GM12891 (cell line): ENCODE measurements at regions not wholly inside any gene's neighbourhood (a gene's known extent, or its start where the extent isn't known, plus 50 kb on each side); places are given as distances from the start of the nearest gene placed in this dataset.
"Not testable (repeated sequence)": the region's sequence is repeated elsewhere in the genome, so short reads cannot be mapped to it uniquely, and the experiment has no call there.

ENCODE experiments used
- DNase-seq: peaks from one replicate; pipeline ENCODE4 v3.0.0; 2011; ENCODE audit warnings: low spot score; ENCODE audit not compliant: insufficient read length
- FAIRE-seq: peaks from 2 replicates; lab custom pipeline; 2011; peaks lifted over from hg19 to GRCh38; lab: Jason Lieb, UNC
- PAX5 ChIP-seq: IDR thresholded peaks from 2 replicates; pipeline ENCODE4 v1.6.1; 2011; ENCODE audit warnings: low read length, moderate library complexity, mild to moderate bottlenecking; ENCODE audit not compliant: insufficient read depth, severe bottlenecking
- POLR2A ChIP-seq: IDR thresholded peaks from 2 replicates; pipeline ENCODE4 v1.6.1; 2011; ENCODE audit warnings: low read depth, low read length, control low read depth
- POLR2AphosphoS5 ChIP-seq: IDR thresholded peaks from 2 replicates; pipeline ENCODE4 v1.6.1; 2011; ENCODE audit warnings: low read depth, low read length, control low read depth
- POU2F2 ChIP-seq: IDR thresholded peaks from 2 replicates; pipeline ENCODE4 v1.6.1; 2011; ENCODE audit warnings: low read depth, mild to moderate bottlenecking, control low read depth, low read length, moderate library complexity
- SPI1 ChIP-seq: IDR thresholded peaks from 2 replicates; pipeline ENCODE4 v1.6.1; 2011; ENCODE audit warnings: low read depth, low read length, control low read depth
- TAF1 ChIP-seq: IDR thresholded peaks from 2 replicates; pipeline ENCODE4 v1.6.1; 2011; ENCODE audit warnings: low read depth, low read length, control low read depth

DNA sequence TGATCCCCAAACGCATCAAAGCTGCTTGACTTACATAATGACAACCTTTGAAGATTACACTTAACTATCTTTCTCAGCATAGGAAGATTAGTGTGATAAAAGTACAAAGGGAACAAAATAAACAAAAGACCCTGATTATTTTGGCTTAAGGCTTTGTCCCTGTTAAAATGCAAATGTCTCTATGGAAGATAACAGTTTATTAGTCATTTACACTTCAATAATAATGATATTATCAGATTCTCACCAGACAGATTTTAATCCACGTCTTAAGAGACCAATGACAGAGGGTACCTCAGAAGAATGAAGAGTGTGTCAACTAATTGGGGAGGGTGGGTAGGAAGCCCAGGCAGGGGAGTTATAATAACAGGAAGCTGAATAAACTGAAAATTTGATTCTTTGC is 510.4 kb upstream of the PTBP2 start:
- no peak for TF ChIP-seq TAF1
- no peak for TF ChIP-seq POLR2A
- no peak for TF ChIP-seq SPI1
- no peak for TF ChIP-seq POLR2AphosphoS5
- no peak for TF ChIP-seq POU2F2
- TF ChIP-seq PAX5, result no peak
- no peak for FAIRE-seq
- no peak for DNase-seq

- FAIRE-seq (no peak), DNase-seq (no peak)
- TF ChIP-seq POLR2A (no peak), SPI1 (no peak), TAF1 (no peak), POLR2AphosphoS5 (no peak), PAX5 (no peak), POU2F2 (no peak)
These were observed 506.6 kb upstream of the PTBP2 start for GRCh38 chr1:96214982-96215381.

DNA sequence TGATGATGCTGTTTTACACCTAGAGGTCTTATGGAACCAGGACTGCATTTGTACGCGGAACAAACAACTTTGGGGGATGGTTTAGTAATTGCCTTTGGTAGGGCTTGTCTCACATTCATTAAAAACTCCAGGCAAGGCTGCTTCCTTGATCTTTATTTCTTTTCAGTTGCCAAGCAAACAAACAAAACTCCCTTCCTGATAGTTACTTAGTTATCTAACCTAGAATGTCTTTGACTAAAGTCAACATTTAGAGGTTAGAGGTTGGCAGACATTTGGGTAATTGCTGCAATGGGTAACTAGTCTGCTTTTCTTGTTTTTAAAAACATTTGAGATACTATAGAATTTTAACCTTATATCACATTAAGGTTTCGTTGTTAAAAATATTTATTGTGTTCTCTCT is 500.9 kb upstream of the PTBP2 start:
- DNase-seq, result no peak
- no peak for FAIRE-seq
- TF ChIP-seq POLR2AphosphoS5, result no peak
- no peak for TF ChIP-seq POLR2A
- TF ChIP-seq POU2F2, result no peak
- no peak for TF ChIP-seq PAX5
- no peak for TF ChIP-seq TAF1
- TF ChIP-seq SPI1, result no peak

DNA sequence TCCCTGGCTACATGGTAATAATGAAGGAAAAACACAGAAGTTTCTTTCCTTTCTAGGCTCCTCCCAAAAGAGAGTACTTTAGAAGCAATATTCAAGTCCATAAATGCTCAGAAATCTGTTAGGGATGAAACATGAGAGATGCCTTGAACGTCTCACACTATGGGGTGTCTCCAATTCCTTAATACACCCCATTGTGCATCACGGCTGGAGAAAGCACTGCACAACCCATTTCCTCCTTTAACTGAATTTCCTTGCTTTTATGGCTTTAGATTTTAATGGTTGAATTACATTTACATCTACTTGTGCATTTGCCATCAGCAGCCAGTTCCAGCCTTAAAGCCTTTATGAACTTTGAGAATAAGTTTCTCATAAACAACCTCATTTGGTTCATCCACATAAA is 498.9 kb upstream of the PTBP2 start:
- DNase-seq (no peak), FAIRE-seq (no peak)
- TF ChIP-seq SPI1, result no peak
- TF ChIP-seq PAX5, result no peak
- TF ChIP-seq POLR2A, result no peak
- TF ChIP-seq POLR2AphosphoS5, result no peak
- no peak for TF ChIP-seq TAF1
- no peak for TF ChIP-seq POU2F2

GRCh38 chr1:96224229-96224628 is 497.4 kb upstream of the PTBP2 start:
- not testable (repeated sequence) for DNase-seq, FAIRE-seq

- TF ChIP-seq POLR2AphosphoS5 (no peak), POU2F2 (no peak), SPI1 (no peak), POLR2A (no peak), TAF1 (no peak), PAX5 (no peak)
- DNase-seq, result no peak
- no peak for FAIRE-seq
These were observed 488.2 kb upstream of the PTBP2 start for GRCh38 chr1:96233422-96233821.

DNA sequence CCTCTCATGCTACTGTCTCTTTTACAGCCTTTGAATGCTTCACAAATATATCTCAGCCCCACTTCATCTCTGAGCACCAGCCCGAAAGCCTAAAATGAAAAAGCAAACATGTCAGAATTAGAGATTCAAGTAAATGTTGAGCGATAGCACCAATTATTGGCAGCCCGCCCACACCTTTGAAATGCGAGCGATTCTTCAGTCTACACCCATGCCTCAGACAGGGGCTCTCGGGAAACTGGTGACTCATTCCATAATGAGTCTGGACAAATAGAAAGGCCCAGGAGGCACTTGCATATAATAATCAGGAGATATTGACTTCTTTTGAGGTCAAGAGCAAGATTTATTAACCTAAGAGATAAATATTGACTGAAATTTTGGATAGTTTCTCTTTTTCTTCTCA is 487.3 kb upstream of the PTBP2 start:
- DNase-seq (no peak), FAIRE-seq (no peak)
- no peak for TF ChIP-seq PAX5
- TF ChIP-seq POU2F2, result no peak
- TF ChIP-seq POLR2AphosphoS5, result no peak
- no peak for TF ChIP-seq POLR2A
- no peak for TF ChIP-seq TAF1
- no peak for TF ChIP-seq SPI1

- TF ChIP-seq POLR2A, result no peak
- TF ChIP-seq SPI1, result no peak
- TF ChIP-seq PAX5, result no peak
- no peak for TF ChIP-seq TAF1
- TF ChIP-seq POLR2AphosphoS5, result no peak
- TF ChIP-seq POU2F2, result no peak
- peak; percentile 23 for FAIRE-seq
- DNase-seq, result no peak
These were observed 485.3 kb upstream of the PTBP2 start for GRCh38 chr1:96236156-96236739.

GRCh38 chr1:96238426-96238825 is 483.2 kb upstream of the PTBP2 start:
- TF ChIP-seq POLR2A (no peak), POU2F2 (no peak), PAX5 (no peak), TAF1 (no peak), POLR2AphosphoS5 (no peak), SPI1 (no peak)
- no peak for DNase-seq
- no peak for FAIRE-seq

DNA sequence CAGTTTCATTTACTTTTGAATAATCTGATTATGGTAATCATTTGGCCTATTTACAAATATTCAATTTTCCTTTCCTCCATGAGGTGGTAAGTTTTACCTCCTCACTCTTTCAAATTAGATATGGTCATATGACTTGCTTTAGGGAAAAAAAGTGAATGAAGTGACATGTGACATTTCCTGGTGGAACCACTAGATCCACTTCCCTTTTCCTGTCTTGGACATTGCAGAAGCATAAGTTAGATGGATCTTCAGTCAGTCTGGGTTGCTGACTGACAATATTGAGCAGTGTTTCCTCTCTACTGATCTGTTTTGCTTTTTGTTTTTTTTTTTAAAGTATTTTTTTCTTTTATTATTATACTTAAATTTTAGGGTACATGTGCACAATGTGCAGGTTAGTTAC is 481.1 kb upstream of the PTBP2 start:
- FAIRE-seq (no peak), DNase-seq (no peak)
- TF ChIP-seq POLR2A, result no peak
